Occipital lobe (tissue), 1 donor: ENCODE measurements at regions not wholly inside any gene's neighbourhood (a gene's known extent, or its start where the extent isn't known, plus 50 kb on each side); places are given as distances from the start of the nearest gene placed in this dataset.
A peak's percentile ranks its signal among the peaks of the same experiment; 100 is the strongest.

Source experiments
- DNase-seq: peaks from one replicate; lab custom pipeline; 2025; lab: John Stamatoyannopoulos, UW

- peak; percentile 28 for DNase-seq
These were observed 195.2 kb upstream of the DPPA4 start for GRCh38 chr3:109532257-109533216.

DNA sequence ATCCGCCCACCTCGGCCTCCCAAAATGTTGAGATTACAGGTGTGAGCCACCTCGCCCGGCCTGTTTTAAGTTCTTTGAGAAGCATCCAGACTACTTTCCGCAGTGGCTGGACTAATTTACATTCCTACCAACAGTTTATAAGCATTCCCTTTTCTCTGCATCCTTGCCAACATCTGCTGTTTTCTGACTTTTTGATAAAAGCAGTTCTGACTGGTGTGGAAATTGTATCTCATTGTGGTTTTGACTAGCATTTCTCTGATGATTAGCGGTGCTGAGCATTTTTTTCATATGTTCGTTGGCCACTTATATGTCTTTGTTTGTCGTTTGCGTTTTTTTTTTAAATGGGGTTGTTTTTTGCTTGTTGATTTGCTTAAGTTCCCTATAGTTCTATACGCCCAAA is 208.4 kb upstream of the DPPA4 start:
- no peak for DNase-seq

DNA sequence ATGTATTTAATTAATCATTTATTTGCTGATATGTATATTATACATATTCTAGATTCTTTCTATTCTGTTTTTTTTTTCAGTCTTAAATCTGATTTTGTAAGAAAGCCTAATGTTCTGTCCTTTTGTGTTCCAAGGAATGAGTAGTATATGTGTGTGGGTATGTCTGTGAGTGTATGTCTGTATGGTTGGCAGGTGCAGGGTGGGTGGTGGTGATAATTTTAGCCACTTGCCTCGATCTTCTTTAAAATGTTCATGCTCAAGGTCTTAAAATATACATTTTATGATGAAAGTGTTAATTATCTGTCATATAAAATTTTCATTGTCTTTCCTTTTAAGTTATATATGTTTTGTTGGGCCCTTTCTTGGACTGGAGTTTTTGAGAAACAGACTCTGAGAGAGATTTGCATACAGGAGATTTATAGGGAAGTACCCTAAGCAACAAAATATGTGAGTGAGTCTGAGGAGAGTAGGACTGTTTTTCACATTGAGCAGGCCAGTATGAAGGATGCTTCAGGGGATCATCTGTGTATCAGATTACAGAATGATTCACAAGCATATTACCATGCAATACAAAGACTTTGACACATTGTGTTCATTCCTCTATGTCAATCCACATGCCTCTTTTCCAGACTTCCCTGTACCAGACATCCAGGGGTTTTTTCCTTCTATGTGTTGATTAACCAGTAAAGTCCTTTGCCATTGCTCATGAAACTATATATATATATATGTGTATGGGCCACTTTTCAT is 211.0 kb upstream of the DPPA4 start:
- DNase-seq, result no peak

GRCh38 chr3:109553591-109554371 is 216.4 kb upstream of the DPPA4 start:
- DNase-seq, result no peak

GRCh38 chr3:109559389-109559788 is 222.0 kb upstream of the DPPA4 start:
- DNase-seq, result no peak

GRCh38 chr3:109563149-109563548 is 225.8 kb upstream of the DPPA4 start:
- DNase-seq, result no peak

GRCh38 chr3:109569135-109569846 is 231.9 kb upstream of the DPPA4 start:
- no peak for DNase-seq

GRCh38 chr3:109570408-109570807 is 233.1 kb upstream of the DPPA4 start:
- no peak for DNase-seq

DNA sequence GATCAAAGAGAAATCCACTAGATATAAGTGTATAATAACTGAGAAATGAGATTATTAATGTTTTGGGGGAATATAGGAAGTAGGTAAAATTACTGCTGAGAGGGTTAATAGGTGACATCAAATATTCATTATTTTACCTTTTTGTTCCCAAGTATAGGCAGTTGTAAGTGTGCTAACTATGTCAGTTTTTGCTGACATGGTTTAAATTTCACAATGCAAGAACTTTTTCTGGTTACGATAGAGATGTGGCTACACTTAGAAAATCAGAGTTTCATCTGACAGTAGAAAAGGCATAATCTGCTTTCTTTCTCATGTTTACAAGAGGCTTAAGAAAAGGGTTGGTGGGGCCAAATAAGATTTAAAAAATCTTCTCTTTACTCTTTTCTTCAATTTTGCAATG is 235.0 kb upstream of the DPPA4 start:
- DNase-seq, result no peak

DNA sequence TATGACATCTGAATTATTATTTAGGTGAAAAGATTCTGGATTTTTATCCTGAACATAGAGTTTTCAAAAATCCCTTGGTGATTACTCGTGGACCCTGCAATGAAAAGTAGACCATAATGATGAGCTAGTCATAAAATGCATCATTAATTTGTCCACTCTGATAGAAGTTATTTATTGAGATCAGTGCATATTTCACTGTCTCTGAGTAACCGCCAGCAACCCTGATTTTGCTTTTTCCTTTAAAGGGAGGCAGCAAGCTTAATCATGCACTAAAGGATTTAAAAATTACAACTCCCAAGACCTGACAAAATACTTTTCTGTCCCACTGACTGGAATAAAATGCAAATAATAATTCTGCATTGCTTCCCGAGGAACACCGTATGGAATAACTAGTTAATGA is 259.6 kb upstream of the DPPA4 start:
- no peak for DNase-seq

GRCh38 chr3:109597444-109597843 is 260.1 kb upstream of the DPPA4 start:
- DNase-seq, result no peak

DNA sequence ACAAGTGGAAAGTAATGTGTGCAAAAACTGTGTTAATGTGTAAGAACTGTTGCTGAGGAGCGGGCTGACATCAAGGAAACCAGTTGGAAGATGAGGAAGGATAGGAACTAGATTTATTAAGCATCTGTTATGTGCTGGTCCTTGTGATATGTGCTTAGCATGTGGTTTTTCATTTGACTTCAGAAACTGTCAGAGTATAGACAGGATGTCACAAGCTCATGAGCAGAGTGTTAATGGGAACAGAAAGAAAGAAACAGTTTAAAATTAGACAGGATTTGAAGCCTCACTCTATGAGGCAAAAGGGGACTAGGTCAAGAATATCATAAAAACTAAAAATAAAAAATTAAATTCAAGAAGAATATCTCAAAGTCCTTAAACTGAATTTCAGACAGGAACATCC is 270.6 kb upstream of the DPPA4 start:
- no peak for DNase-seq

GRCh38 chr3:109608574-109608973 is 271.2 kb upstream of the DPPA4 start:
- DNase-seq, result no peak

DNA sequence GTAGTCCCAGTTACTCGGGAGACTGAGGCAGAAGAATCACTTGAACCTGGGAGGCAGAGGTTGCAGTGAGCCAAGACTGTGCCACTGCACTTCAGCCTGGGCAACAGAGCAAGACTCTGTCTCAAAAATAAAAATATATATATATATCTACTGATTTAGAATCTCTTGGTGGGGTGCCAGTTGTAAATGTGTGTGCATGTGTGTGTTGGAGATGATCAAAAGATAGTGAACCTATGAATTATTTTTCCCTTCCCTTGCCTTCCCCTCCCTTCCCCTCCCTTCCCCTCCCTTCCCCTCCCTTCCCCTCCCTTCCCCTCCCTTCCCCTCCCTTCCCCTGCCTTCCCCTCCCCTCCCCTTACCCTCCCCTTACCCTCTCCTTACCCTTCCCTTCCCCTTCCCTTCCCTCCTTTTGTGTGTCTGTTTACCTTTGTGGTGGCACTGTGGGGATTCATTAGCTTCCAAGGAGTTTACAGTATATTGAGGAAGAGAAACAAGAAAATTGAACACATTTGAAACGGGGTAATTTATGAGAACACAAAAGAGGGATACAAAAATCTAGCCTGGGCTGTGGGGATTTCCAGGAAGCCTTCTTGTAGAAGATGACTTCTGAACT is 281.5 kb upstream of the DPPA4 start:
- DNase-seq, result no peak

GRCh38 chr3:109631897-109632296 is 294.6 kb upstream of the DPPA4 start:
- DNase-seq, result no peak

- DNase-seq, result no peak
These were observed 302.9 kb upstream of the DPPA4 start for GRCh38 chr3:109640146-109640652.

GRCh38 chr3:109642025-109642424 is 304.7 kb upstream of the DPPA4 start:
- DNase-seq, result no peak

DNA sequence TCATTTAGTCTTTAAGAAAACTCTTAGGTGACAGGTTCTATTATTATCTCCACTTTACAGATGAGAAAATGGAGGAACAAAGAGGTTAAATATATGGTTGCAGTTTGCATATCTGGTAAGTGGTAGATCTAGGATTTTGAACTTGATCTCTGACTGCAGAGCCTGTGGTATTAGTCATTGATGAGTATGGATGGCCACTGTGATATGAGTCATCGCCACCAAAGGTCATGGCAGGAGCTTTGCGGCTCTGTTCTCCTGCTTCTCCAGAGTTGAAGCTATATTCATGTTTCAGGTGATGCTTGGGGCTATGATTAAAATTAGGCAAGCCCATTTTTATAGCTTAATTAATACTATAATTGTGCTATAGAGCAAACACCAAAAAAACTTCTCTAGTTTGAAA is 306.2 kb upstream of the DPPA4 start:
- DNase-seq, result no peak

DNA sequence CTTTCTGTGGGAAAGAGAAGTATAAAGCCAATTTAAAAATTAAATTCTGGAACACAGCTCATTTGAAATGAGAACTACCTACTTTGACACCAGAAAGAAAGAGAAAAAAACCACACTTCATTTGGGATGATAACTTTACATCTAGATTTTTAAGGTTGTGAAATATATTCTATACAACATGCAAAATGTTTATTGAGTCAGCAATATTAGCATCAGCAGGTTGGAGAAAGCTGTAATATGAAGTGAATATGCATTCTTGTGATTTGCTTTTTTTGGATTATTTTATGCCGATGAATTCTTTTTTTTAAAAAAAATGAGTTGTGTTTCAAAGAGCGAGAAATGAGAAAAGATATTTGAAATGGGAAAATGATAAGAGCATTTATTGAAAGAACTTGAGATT is 307.0 kb upstream of the DPPA4 start:
- DNase-seq, result no peak

DNA sequence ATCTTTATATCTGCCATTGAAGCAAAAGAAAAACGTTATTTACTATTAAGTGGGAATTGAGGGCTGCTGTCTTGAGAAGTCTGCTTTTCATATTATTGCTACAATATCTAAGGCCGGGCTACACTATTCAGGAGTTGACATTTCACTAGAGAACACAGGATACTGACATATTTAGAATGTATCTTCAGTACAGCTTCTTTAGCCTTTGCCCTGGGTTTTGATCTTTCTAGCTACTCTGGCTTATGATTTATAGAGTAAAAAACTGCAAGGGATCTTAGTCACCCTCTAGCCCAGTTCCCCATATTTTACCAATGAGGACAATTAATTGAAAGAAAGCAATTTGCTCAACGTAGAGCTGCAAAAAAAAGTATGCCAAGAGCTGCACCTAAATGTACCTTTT is 307.4 kb upstream of the DPPA4 start:
- DNase-seq, result no peak

DNA sequence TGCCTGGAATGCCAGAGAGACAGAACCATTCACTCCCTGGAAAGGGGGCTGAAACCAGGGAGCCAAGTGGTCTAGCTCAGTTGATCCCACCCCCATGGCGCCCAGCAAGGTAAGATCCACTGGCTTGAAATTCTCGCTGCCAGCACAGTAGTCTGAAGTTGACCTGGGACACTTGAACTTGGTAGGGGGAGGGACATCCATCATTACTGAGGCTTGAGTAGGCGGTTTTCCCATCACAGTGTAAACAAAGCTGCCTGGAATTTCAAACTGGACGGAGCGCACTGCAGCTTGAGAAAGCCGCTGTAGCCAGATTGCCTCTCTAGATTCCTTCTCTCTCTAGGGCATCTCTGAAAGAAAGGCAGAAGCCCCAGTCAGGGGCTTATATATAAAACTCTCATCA is 310.7 kb upstream of the DPPA4 start:
- no peak for DNase-seq
